WERI-Rb-1 (cell line): ENCODE measurements at regions not wholly inside any gene's neighbourhood (a gene's known extent, or its start where the extent isn't known, plus 50 kb on each side); places are given as distances from the start of the nearest gene placed in this dataset.

Experiments
- DNase-seq: peaks from one replicate; pipeline ENCODE4 v3.0.0-alpha.2; 2020
- H3K27ac ChIP-seq: fragments of 250-450 bp; sonication (Bioruptor Pico); 2 replicates; pipeline ENCODE4 v1.5.1; 2020; ENCODE audit warnings: mild to moderate bottlenecking, moderate library complexity
- H3K27me3 ChIP-seq: fragments of 250-450 bp; sonication (Bioruptor Pico); 2 replicates; pipeline ENCODE4 v1.5.1; 2021; ENCODE audit warnings: mild to moderate bottlenecking, low read depth, moderate library complexity; ENCODE audit not compliant: insufficient read depth, severe bottlenecking
- H3K36me3 ChIP-seq: fragments of 250-450 bp; sonication (Bioruptor Pico); 2 replicates; pipeline ENCODE4 v1.5.1; 2020; ENCODE audit warnings: mild to moderate bottlenecking, moderate library complexity
- H3K4me3 ChIP-seq: 2 replicates; pipeline ENCODE4 v1.5.1; 2011; ENCODE audit warnings: low read depth, mild to moderate bottlenecking, control low read depth, low read length
- H3K9me3 ChIP-seq: fragments of 250-450 bp; sonication (Bioruptor Pico); 2 replicates; pipeline ENCODE4 v1.5.1; 2021; ENCODE audit warnings: mild to moderate bottlenecking, moderate library complexity; ENCODE audit not compliant: severe bottlenecking
- TF ChIP-seq, protein P1 (sequence below): IDR thresholded peaks from 2 replicates; pipeline ENCODE4 v1.5.1; 2011; ENCODE audit warnings: low read depth, mild to moderate bottlenecking, control low read depth, inconsistent platforms, low read length

DNA sequence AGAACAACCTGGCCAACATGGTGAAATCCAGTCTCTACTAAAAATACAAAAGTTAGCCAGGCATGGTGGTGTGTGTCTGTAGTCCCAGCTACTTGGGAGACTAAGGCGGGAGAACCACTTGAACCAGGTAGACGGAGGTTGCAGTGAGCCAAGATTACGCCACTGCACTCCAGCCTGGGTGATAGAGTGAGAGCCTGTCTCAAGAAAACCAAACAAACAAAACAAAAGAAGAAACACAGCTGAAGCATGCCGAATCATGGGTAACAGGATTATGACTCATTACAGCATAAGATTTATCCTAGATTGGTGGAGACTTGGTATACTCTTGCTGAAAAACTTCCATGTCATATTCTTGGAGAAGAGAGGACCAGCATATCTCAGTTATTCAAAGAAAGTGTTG lies 236.7 kb upstream of the CCNH start:
- H3K27me3 ChIP-seq: no peaks in the 10 kb centered on the region
- no peaks in the 10 kb centered on the region for H3K9me3 ChIP-seq
- H3K27ac ChIP-seq: no peak overlapping the region
- TF ChIP-seq, protein P1, sequence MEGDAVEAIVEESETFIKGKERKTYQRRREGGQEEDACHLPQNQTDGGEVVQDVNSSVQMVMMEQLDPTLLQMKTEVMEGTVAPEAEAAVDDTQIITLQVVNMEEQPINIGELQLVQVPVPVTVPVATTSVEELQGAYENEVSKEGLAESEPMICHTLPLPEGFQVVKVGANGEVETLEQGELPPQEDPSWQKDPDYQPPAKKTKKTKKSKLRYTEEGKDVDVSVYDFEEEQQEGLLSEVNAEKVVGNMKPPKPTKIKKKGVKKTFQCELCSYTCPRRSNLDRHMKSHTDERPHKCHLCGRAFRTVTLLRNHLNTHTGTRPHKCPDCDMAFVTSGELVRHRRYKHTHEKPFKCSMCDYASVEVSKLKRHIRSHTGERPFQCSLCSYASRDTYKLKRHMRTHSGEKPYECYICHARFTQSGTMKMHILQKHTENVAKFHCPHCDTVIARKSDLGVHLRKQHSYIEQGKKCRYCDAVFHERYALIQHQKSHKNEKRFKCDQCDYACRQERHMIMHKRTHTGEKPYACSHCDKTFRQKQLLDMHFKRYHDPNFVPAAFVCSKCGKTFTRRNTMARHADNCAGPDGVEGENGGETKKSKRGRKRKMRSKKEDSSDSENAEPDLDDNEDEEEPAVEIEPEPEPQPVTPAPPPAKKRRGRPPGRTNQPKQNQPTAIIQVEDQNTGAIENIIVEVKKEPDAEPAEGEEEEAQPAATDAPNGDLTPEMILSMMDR: no peak
- no peaks in the 10 kb centered on the region for H3K36me3 ChIP-seq
- no peak overlapping the region for H3K4me3 ChIP-seq
- DNase-seq: no peak

DNA sequence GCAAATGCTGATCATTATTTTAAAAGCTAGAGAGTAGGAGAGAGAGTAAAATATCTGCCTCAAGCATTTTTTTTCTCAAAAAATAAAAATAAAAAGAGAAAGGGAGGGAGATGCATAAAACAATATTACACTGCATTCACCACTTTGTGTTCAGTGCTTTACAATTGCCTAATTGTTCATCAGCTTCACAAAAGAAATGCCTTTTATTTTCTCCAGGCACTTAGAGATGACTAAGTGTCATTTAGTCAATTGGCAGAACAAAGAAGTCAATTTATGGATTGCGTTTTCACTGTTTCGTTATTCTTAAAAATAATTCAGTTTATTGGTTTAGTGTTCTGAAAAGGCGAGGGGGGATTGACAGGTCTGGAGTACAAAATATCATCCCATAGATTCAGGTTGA lies 232.5 kb upstream of the CCNH start:
- Histone ChIP-seq H3K9me3 (no peaks in the 10 kb centered on the region), H3K4me3 (no peak overlapping the region), H3K27me3 (no peaks in the 10 kb centered on the region), H3K27ac (no peak overlapping the region), H3K36me3 (no peaks in the 10 kb centered on the region)
- TF ChIP-seq, protein P1: no peak
- no peak for DNase-seq

DNA sequence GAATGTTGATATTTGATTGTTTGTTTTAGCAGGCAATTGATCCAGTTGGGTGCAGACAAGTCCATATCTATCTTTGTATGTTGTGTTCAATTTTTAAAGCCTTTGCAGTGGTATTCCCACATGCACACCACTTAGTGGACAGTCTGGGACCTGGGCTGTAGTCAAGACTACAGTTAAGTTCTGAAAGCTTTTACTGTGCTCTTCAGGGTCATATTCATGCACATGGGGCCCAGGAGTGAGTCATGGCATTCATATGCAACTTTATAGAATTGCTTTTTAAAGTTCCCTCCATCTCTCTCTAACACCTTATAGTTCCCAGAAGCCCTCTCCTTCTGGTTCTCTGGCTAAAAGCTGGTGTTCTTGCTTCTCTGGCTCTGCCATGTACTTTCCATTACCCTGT lies 228.2 kb upstream of the CCNH start:
- DNase-seq: no peak
- H3K27ac ChIP-seq: no peak overlapping the region
- no peaks in the 10 kb centered on the region for H3K36me3 ChIP-seq
- no peaks in the 10 kb centered on the region for H3K9me3 ChIP-seq
- TF ChIP-seq, protein P1: no peak
- no peaks in the 10 kb centered on the region for H3K27me3 ChIP-seq
- H3K4me3 ChIP-seq: no peak overlapping the region

DNA sequence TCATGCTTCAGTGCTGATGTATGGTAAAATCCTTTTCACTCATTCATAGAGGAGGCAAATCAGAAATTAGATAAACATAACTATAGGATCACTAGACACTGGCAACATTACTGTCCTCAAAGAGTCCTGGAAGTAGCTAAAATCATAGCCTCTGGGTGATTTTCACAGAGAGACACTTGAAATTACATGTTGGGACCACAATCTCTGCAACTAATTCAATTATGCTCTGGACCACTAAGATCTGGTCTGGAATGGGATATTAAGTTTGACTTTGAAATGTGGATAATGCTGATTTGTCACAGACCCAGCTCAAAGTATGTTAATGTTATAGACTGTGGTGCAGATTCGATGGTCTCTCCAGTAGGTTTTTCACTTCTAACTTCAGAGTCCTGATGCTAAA lies 214.6 kb upstream of the CCNH start:
- TF ChIP-seq, protein P1: no peak
- H3K4me3 ChIP-seq: no peak overlapping the region
- H3K27me3 ChIP-seq: no peaks in the 10 kb centered on the region
- H3K27ac ChIP-seq: no peak overlapping the region
- H3K9me3 ChIP-seq: no peaks in the 10 kb centered on the region
- no peak for DNase-seq
- no peaks in the 10 kb centered on the region for H3K36me3 ChIP-seq

DNA sequence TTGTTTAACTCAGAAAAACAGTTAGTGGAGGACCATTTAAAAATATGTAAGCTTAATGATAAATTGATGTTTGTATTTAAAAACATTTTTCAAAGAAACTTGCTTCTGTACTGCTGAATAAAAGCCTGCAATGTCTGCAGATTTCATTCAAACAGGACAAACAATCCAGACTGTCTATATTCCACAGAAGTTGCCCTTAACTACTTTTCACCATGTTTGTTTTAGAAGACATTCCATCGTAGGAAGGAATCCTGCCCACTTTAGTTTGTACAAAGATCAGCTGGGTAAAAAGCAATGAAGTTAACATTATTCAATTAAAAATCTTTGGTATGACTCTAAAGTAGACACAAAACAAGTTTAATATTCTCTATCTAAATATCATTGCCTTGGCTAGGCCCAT lies 195.7 kb upstream of the CCNH start:
- Histone ChIP-seq H3K27me3 (no peaks in the 10 kb centered on the region), H3K36me3 (no peaks in the 10 kb centered on the region), H3K4me3 (no peak overlapping the region), H3K27ac (no peak overlapping the region), H3K9me3 (no peaks in the 10 kb centered on the region)
- DNase-seq: no peak
- TF ChIP-seq, protein P1: no peak

DNA sequence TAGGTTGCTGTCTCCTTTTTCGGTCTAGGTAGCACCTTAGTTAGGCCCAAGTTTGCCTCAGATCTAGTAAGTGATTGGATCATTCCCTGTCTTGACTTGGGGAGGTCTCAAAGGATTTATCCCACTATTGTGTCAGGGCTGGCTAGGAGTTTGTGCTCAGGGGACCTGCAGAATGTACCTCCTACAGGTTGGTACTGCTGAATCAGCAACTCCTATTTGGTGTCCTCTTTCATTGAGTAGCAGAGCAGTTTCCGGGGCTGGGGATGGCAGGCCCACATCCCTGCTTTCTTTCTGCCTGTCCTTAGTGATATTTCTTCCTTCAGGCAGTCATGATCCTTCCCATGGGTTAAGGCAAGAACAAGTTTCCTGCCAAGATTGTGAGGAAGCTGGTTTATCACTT lies 192.9 kb upstream of the CCNH start:
- TF ChIP-seq, protein P1: no peak
- Histone ChIP-seq H3K4me3 (no peak overlapping the region), H3K36me3 (no peaks in the 10 kb centered on the region), H3K27me3 (no peaks in the 10 kb centered on the region), H3K9me3 (no peaks in the 10 kb centered on the region), H3K27ac (no peak overlapping the region)
- DNase-seq: no peak
